EL (cell line): ENCODE measurements at regions not wholly inside any gene's neighbourhood (a gene's known extent, or its start where the extent isn't known, plus 50 kb on each side); places are given as distances from the start of the nearest gene placed in this dataset.
"Not testable (repeated sequence)": the region's sequence is repeated elsewhere in the genome, so short reads cannot be mapped to it uniquely, and the experiment has no call there.

Experiments used
- DNase-seq: peaks from one replicate; pipeline ENCODE4 v3.0.0-alpha.2; 2016

DNA sequence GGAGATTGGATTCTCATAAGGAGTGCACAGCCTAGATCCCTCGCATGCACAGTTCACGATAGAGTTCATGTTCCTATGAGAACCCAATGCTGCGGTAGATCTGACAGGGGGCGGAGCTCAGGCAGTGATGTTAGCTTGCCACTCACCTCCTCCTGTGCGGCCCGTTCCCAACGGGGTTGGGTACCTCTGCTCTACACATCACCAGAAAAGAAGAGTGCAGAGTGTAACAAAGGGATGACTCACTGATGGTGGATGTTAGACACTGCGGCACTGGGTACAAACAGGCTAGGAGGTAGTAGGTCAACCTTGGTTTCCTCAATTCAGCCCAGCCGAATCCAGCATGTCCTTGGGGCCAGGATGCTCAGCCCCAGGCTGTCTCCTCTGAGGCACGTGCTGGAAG lies 66.8 kb upstream of the CHST15 start:
- DNase-seq: no peak

DNA sequence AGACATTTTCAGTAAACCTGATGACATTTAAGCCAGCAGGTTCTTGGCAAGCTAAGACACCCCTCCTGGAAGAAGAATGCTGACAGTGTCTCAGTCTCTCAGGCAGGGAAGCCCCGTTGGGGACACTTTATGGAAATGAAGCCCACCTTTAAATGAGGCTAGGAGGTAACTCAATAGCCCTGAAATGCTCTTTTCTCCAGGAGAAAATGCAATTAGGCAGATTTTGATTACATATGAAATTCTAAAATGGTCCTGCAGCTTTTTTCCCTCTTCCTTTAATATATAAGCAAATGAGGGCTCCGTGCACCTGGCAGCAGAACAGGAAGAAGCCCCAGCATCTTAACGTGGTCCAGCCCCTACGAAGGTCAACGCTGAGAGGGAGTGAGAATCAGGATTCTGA lies 65.8 kb upstream of the CHST15 start:
- DNase-seq: no peak

GRCh38 chr10:124158592-124158991 lies 65.2 kb upstream of the CHST15 start:
- DNase-seq: no peak

GRCh38 chr10:124157271-124157681 lies 63.9 kb upstream of the CHST15 start:
- DNase-seq: peak; percentile 43

DNA sequence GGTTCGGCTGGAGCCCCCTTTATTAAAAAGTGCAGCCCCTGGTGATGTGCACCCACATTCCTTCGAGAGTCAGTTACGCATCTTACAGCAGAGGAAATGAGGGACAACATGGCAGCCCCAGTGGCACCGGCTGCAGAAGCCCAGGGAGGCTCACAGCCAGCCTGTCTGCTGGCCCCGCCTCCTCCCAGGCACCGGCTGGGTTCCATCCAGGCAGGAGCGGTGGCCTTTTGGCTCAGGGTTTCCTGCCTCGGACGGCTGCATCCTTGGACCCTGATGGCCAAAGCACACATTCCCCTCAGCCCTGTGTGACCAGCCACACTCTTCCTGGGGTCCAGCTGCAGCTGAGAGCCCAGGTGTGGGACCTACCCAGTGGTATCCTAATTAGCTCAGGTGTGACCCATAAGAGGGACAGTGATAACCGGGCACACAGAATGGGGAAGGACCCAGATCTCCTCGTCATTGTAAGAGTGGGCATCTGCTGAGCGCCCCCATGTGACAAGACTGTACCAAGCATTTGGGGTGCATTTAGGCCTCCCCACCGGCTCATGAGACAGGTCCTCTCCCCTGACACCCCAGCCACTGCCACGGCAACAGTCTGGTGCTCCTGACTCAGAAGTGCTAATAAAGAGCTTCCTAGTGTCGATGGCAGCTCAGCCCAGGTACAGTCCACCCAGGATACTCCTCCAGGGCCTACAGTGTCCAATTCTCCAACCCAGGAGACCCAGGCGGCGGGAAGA lies 63.3 kb upstream of the CHST15 start:
- no peak for DNase-seq

GRCh38 chr10:124155781-124156435 lies 62.5 kb upstream of the CHST15 start:
- peak; percentile 31 for DNase-seq

- peak; percentile 95 for DNase-seq
These were observed 59.8 kb upstream of the CHST15 start for GRCh38 chr10:124153023-124153826.

- DNase-seq: peak; percentile 90
These were observed 59.0 kb upstream of the CHST15 start for GRCh38 chr10:124152139-124153022.

DNA sequence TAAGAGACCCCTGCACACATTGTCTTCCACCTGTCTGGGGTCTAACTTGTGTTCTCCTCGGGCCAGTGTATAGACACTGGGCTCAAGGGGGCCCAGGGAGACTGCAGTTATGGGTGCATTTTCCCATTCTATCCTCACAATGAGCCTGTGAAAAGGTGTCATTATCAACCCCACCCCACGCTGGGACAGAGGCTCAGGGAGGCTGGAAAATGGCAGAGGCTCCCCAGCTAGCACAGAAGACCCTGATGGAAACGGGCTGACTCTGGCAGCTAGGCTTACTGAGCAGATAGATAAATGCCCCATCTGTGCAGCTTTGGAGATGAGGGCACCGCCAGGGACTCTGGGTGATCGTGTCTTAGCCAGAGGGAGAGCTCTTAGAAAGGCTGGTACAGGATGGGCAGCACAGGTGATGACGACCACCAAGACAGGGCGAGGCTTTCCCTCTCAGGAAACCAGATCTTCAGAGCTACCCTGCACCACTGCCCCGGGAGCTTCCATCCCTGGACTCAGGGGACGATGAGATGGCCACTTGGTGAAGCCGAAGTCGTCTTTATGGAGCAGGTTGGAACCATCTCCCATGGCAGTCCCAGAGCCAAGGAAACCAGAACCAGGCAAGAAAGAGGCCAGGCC lies 58.2 kb upstream of the CHST15 start:
- DNase-seq: no peak

GRCh38 chr10:124150807-124151417 lies 57.5 kb upstream of the CHST15 start:
- no peak for DNase-seq

GRCh38 chr10:124150189-124150806 lies 56.9 kb upstream of the CHST15 start:
- DNase-seq: no peak

DNA sequence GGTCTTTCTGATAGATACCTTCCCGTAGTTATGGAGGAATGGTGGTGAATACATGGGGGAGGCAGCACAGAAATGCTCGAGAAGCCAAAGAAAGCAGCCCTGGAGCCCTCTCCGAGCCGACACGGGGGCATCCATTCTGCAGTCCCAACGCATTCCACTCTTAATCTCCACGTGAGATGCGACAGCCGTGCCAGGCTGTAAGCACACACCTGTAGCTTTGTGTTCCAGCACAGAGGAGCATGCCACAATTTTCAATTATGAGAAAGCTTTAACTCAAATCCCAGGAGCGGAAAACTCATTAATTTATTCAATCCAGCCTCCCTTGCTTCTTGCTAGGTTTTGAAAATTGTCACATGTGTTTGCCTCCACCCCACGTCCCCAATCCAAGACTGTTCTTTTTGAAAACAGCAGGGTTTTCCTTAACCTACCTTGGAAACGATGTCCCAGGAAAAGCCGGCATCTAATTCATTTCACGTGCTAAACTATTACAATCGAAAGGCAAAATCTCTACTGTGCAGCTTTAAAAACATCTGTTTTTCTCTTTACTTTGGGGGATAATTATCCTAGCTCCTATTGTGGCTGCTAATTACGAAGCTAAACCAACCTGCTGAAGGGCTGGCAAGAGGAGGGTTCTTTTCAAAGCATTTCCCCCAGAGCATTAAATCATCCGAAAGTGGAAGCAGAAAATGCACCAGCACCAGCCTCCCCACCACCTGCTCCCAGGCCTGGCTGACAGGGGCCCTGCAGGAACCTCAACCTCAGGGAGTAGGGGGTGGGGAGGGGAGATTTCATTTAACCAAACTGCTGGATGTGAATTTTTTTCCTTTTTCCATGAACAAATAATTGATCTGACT lies 56.0 kb upstream of the CHST15 start:
- no peak for DNase-seq

- not testable (repeated sequence) for DNase-seq
These were observed 55.3 kb upstream of the CHST15 start for GRCh38 chr10:124148509-124149188.

DNA sequence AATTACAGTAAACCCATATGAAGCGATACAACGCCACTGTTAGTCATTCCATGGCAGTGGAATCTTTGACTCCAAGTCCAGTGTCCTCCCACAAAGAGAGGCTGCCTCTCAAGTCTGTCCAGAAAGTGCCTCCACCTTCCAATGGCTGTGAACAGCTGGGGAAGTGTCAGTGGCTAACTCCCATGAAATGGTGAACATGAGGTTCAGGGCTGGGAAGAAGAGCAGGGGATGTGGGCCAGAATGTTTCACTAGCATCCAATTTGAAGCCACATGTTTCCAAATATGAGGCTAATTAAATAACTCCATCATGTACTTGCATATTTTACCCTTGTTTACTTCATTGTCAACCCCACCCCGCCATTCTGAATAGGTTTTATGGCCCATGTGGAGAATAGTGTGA lies 53.1 kb upstream of the CHST15 start:
- DNase-seq: no peak

- DNase-seq: no peak
These were observed 51.9 kb upstream of the CHST15 start for GRCh38 chr10:124145109-124145870.

- no peak for DNase-seq
These were observed 51.1 kb upstream of the CHST15 start for GRCh38 chr10:124144536-124144935.

- DNase-seq: no peak
These were observed 50.3 kb upstream of the CHST15 start for GRCh38 chr10:124143721-124144120.
